Neural cell (in vitro differentiated cells): ENCODE measurements at regions not wholly inside any gene's neighbourhood (a gene's known extent, or its start where the extent isn't known, plus 50 kb on each side); places are given as distances from the start of the nearest gene placed in this dataset.

Source experiments
- EP300 ChIP-seq: fragments of 450-650 bp; conservative IDR thresholded peaks from 2 replicates; pipeline ENCODE4 v1.6.1; 2014; ENCODE audit warnings: antibody characterized with exemption, mild to moderate bottlenecking, moderate library complexity; ENCODE audit not compliant: poor library complexity, severe bottlenecking
- EZH2 ChIP-seq: fragments of 200-600, 300-800 bp; shearing (Covaris generic), sonication (generic); IDR thresholded peaks from 2 replicates; pipeline ENCODE4 v1.6.1; 2014; ENCODE audit warnings: antibody characterized with exemption, low read length, borderline replicate concordance, mild to moderate bottlenecking; ENCODE audit not compliant: insufficient read depth, poor library complexity, severe bottlenecking
- MXI1 ChIP-seq: fragments of 450-650 bp; conservative IDR thresholded peaks from 2 replicates; pipeline ENCODE4 v1.6.1; 2014; ENCODE audit warnings: antibody characterized with exemption, mild to moderate bottlenecking; ENCODE audit not compliant: poor library complexity, severe bottlenecking
- POLR2AphosphoS5 ChIP-seq: IDR thresholded peaks from 2 replicates; pipeline ENCODE4 v1.6.1; 2012
- TF ChIP-seq, protein P1 (sequence below): fragments of 450-650 bp; IDR thresholded peaks from 2 replicates; pipeline ENCODE4 v1.5.1; 2014; ENCODE audit warnings: antibody characterized with exemption, mild to moderate bottlenecking, moderate library complexity; ENCODE audit not compliant: poor library complexity, severe bottlenecking

GRCh38 chr10:33122014-33122809, 164.2 kb upstream of the ITGB1 start:
- TF ChIP-seq MXI1 (no peak), EZH2 (no peak), EP300 (no peak), POLR2AphosphoS5 (no peak)
- TF ChIP-seq, protein P1, sequence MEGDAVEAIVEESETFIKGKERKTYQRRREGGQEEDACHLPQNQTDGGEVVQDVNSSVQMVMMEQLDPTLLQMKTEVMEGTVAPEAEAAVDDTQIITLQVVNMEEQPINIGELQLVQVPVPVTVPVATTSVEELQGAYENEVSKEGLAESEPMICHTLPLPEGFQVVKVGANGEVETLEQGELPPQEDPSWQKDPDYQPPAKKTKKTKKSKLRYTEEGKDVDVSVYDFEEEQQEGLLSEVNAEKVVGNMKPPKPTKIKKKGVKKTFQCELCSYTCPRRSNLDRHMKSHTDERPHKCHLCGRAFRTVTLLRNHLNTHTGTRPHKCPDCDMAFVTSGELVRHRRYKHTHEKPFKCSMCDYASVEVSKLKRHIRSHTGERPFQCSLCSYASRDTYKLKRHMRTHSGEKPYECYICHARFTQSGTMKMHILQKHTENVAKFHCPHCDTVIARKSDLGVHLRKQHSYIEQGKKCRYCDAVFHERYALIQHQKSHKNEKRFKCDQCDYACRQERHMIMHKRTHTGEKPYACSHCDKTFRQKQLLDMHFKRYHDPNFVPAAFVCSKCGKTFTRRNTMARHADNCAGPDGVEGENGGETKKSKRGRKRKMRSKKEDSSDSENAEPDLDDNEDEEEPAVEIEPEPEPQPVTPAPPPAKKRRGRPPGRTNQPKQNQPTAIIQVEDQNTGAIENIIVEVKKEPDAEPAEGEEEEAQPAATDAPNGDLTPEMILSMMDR: no peak
